ENCODE measurements at regions not wholly inside any gene's neighbourhood (a gene's known extent, or its start where the extent isn't known, plus 50 kb on each side); places are given as distances from the start of the nearest gene placed in this dataset.

- no peak for DNase-seq (ENCODE audit: extremely low read depth, low read depth)
- no peak for TF ChIP-seq CTCF (IDR thresholded peaks at IDR 0.05; ENCODE audit: low read depth, low read length)
These were observed 301.8 kb upstream of the PDZRN3 start for GRCh38 chr3:73926360-73927202.

- TF ChIP-seq CTCF (IDR thresholded peaks at IDR 0.05; ENCODE audit: low read depth, low read length) = no peak
These were observed 300.3 kb upstream of the PDZRN3 start for GRCh38 chr3:73925011-73925410.

GRCh38 chr3:73924048-73924447, 299.3 kb upstream of the PDZRN3 start:
- no peak for TF ChIP-seq CTCF (IDR thresholded peaks at IDR 0.05; ENCODE audit: low read depth, low read length)
- DNase-seq (ENCODE audit: extremely low read depth, low read depth) = no peak

More at GRCh38 chr3:73925011-73925410, 300.3 kb upstream of the PDZRN3 start:
- no peak for DNase-seq (ENCODE audit: extremely low read depth, low read depth)

DNA sequence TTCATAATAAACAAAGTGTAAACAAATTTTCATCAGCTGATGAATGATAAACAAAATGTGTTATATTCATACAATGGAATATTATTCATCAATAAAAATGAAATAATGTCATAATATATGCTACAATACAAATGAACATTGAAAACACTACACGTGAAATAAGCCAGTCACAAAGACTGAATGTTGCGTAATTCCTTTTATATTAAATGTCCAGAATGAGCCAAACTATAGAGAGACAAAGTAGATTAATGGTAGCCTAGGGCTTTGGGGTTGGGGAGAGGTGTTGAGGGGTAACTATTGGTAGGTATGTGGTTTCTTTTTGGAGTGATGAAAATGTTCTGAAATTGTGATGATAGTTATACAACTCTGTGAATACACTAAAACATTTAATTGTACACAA, 292.9 kb upstream of the PDZRN3 start:
- DNase-seq (ENCODE audit: extremely low read depth, low read depth) = no peak
- TF ChIP-seq CTCF (IDR thresholded peaks at IDR 0.05; ENCODE audit: low read depth, low read length) = no peak

DNA sequence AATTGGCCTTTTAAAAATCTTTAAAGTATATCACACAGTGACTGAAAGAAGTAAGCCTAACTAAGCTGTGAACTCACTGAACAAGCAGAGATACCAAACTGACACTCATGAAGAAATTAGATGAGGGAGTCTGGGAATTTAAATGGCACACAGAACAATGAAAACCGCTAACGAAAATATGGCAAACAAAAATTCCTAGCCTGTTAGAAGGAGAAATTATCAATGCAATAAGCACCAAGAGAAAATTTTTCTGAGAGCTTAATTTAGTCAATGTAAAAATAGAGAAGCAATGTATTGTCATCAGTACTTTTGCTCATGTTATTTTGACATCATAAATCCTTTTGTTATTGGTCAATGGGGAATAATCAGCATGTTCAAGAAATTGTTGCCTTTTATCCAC, 291.1 kb upstream of the PDZRN3 start:
- TF ChIP-seq CTCF (IDR thresholded peaks at IDR 0.05; ENCODE audit: low read depth, low read length) = no peak
- DNase-seq (ENCODE audit: extremely low read depth, low read depth) = no peak

DNA sequence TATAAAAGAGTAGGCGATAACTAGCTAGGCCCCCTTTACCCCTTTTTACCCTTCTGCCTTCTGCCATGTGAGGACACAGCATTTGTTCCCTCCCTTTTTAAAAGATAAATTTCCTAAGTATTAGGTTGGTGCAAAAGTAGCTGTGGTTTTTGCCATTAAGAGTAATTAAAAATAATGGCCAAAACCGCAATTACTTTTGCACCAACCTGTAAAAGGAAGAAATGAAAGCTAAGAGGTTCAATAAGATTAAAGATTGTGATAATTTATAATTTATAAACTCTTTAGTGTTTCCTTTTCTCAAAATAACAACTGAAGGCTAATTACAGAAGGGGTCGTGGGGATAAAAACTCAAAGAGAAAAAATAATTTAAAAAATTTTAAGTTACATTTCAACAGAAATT, 283.5 kb upstream of the PDZRN3 start:
- no peak for TF ChIP-seq CTCF (IDR thresholded peaks at IDR 0.05; ENCODE audit: low read depth, low read length)
- DNase-seq (ENCODE audit: extremely low read depth, low read depth) = no peak

DNA sequence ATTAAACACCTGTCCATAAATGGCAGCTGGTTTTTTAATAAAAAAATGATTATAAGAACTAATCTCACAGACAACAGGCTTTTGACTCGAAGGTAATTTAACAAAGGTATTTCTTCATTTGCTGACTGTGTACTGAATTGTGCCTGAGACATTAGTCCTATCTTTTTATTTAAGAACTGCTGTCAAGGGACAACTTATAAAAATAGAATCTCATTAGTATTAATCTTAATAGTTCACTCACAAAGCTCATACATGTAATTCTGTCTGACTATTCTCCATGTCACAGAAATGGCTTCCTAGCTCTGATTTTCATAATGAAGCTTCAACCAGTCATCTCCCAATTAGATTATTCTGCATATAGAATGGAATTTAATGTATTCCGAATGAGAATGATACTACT, 276.9 kb upstream of the PDZRN3 start:
- no peak for TF ChIP-seq CTCF (IDR thresholded peaks at IDR 0.05; ENCODE audit: low read depth, low read length)
- DNase-seq (ENCODE audit: extremely low read depth, low read depth) = no peak
